ENCODE measurements at regions not wholly inside any gene's neighbourhood (a gene's known extent, or its start where the extent isn't known, plus 50 kb on each side); places are given as distances from the start of the nearest gene placed in this dataset.
A peak's percentile ranks its signal among the peaks of the same experiment; 100 is the strongest.

DNA sequence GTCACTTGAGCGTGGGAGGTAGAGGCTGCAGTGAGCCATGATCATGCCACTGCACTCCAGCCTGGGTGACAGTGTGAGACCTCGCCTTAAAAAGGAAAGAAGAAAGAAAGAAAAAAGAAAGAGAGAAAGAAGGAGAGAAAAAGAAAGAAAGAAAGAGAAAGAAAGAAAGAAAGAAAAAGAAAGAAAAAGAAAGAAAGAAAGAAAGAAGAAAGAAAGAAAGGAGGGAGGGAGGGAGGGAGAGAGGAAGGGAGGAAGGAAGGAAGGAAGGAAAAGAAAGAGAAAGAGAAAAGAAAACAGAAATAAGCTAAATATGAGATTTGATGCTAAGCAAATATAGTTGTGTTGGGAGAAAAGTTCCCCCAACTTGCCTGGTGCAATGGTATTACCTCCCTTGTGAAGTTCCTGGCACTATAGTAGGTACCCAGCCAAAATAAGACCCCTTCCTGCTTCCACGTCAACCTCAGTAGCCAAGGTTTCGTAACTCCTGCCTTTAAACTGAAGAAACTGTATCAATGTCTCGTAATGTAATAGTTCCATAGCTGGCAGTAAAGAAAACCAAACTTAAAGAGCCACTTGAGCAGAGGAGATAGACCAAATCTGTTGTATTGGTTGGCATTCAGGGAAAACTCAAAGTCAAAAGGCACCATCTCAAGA, 88.1 kb upstream of the HNRNPU start:
- H2AFZ ChIP-seq (ENCODE audit: low read length, unreplicated experiment) = no peak overlapping the region
- H3K4me3 ChIP-seq (ENCODE audit: low read depth, low read length) = no peak overlapping the region

DNA sequence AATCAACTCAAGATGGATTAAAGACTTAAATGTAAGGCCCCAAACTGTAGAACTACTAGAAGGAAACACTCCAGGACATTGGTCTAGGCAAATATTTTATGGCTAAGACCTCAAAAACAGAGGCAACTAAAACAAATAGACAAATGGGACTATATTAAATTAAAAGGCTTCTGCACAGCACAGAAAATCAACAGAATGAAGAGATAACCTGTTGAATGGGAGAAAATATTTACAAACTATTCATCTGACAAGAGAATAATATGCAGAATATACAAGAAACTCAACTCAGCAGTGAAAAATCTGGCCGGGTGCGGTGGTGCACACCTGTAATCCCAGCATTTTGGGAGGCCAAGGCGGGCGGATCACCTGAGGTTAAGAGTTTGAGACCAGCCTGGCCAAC, 84.1 kb upstream of the HNRNPU start:
- Histone ChIP-seq H3K27ac (ENCODE audit: low read depth, low read length) (no peak overlapping the region), H3K4me3 (ENCODE audit: low read depth, low read length) (no peak overlapping the region), H3K27me3 (ENCODE audit: insufficient read depth, low read length) (no peaks in the 10 kb centered on the region), H3K79me2 (ENCODE audit: control insufficient read depth, insufficient read depth, low read length, unreplicated experiment) (no peaks in the 10 kb centered on the region), H2AFZ (ENCODE audit: low read length, unreplicated experiment) (no peak overlapping the region), H3K36me3 (ENCODE audit: insufficient read depth, low read length) (no peaks in the 10 kb centered on the region), H3K4me1 (ENCODE audit: control insufficient read depth, insufficient read depth, low read length, unreplicated experiment) (no peaks in the 10 kb centered on the region)

More for the DNA sequence above, 88.1 kb upstream of the HNRNPU start:
- Histone ChIP-seq H3K36me3 (ENCODE audit: insufficient read depth, low read length) (no peaks in the 10 kb centered on the region), H3K4me1 (ENCODE audit: control insufficient read depth, insufficient read depth, low read length, unreplicated experiment) (no peaks in the 10 kb centered on the region), H3K79me2 (ENCODE audit: control insufficient read depth, insufficient read depth, low read length, unreplicated experiment) (no peaks in the 10 kb centered on the region), H3K27ac (ENCODE audit: low read depth, low read length) (no peak overlapping the region), H3K27me3 (ENCODE audit: insufficient read depth, low read length) (no peaks in the 10 kb centered on the region)

DNA sequence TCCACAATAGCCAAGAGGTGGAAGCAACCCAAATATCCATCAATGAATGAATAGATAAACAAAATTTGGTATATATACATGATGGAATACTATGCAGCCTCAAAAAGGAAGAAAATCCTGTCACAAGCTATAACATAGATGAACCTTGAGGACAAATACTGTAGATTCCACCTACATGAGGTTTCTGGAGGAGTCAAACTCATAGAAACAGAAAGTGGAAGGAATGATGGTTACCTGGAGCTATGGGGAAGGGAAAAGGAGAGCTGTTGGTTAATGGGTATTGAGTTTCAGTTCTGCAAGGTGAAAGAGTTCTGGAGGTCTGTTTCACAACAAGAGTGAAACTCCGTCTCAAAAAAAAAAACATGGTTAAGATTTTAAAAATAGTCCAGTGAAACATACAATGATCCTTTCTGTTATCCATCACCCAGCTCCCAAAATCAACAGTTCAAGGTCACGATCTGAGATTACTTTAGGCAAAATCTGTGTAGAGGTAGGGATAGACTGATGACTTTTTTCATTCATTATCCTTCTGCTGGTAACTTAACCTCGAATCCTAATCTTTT, 80.8 kb upstream of the HNRNPU start:
- H3K27me3 ChIP-seq (ENCODE audit: insufficient read depth, low read length) = no peaks in the 10 kb centered on the region
- no peaks in the 10 kb centered on the region for H3K79me2 ChIP-seq (ENCODE audit: control insufficient read depth, insufficient read depth, low read length, unreplicated experiment)
- no peak overlapping the region for H3K27ac ChIP-seq (ENCODE audit: low read depth, low read length)
- H3K4me3 ChIP-seq (ENCODE audit: low read depth, low read length) = no peak overlapping the region
- no peaks in the 10 kb centered on the region for H3K4me1 ChIP-seq (ENCODE audit: control insufficient read depth, insufficient read depth, low read length, unreplicated experiment)
- no peak overlapping the region for H2AFZ ChIP-seq (ENCODE audit: low read length, unreplicated experiment)
- H3K36me3 ChIP-seq (ENCODE audit: insufficient read depth, low read length) = no peaks in the 10 kb centered on the region

DNA sequence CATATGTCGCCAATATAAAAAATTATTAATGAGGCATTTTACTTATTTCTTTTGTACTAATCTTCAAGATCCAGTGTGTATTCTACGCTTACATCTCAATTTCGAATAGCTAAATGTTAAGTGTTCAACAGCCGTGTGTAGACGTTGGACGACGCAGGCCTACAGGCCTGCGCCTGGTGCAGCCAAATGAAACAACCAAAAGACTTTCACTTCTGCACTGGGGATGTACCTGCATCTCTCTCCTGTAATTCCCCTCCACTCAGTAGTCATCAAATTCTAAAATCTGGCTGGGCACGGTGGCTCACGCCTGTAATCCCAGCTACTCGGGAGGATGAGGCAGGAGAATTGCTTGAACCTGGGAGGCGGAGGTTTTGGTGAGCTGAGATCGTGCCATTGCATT, 76.8 kb upstream of the HNRNPU start:
- Histone ChIP-seq H3K27ac (ENCODE audit: low read depth, low read length) (no peak overlapping the region), H3K4me1 (ENCODE audit: control insufficient read depth, insufficient read depth, low read length, unreplicated experiment) (no peaks in the 10 kb centered on the region), H3K27me3 (ENCODE audit: insufficient read depth, low read length) (no peaks in the 10 kb centered on the region), H3K79me2 (ENCODE audit: control insufficient read depth, insufficient read depth, low read length, unreplicated experiment) (no peaks in the 10 kb centered on the region), H3K4me3 (ENCODE audit: low read depth, low read length) (no peak overlapping the region), H2AFZ (ENCODE audit: low read length, unreplicated experiment) (no peak overlapping the region), H3K36me3 (ENCODE audit: insufficient read depth, low read length) (no peaks in the 10 kb centered on the region)

DNA sequence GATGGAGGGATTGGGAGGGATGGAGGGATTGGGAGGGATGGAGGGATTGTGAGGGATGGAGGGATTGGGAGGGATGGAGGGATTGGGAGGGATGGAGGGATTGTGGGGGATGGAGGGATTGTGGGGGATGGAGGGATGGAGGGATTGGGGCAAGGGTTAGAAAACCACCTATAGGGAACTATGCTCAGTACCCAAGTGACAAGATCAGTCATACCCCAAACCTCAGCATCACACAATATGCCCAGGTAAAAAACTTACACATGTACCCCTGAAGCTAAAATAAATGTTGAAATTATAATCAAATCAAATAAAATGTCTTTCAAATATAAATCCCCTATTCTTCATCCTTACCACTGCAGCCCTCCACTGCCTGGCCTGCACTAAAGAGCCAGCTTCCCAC, 72.8 kb upstream of the HNRNPU start:
- Histone ChIP-seq H2AFZ (ENCODE audit: low read length, unreplicated experiment) (no peak overlapping the region), H3K36me3 (ENCODE audit: insufficient read depth, low read length) (no peaks in the 10 kb centered on the region), H3K4me3 (ENCODE audit: low read depth, low read length) (no peak overlapping the region), H3K4me1 (ENCODE audit: control insufficient read depth, insufficient read depth, low read length, unreplicated experiment) (no peaks in the 10 kb centered on the region), H3K27me3 (ENCODE audit: insufficient read depth, low read length) (no peaks in the 10 kb centered on the region), H3K79me2 (ENCODE audit: control insufficient read depth, insufficient read depth, low read length, unreplicated experiment) (no peaks in the 10 kb centered on the region), H3K27ac (ENCODE audit: low read depth, low read length) (no peak overlapping the region)

DNA sequence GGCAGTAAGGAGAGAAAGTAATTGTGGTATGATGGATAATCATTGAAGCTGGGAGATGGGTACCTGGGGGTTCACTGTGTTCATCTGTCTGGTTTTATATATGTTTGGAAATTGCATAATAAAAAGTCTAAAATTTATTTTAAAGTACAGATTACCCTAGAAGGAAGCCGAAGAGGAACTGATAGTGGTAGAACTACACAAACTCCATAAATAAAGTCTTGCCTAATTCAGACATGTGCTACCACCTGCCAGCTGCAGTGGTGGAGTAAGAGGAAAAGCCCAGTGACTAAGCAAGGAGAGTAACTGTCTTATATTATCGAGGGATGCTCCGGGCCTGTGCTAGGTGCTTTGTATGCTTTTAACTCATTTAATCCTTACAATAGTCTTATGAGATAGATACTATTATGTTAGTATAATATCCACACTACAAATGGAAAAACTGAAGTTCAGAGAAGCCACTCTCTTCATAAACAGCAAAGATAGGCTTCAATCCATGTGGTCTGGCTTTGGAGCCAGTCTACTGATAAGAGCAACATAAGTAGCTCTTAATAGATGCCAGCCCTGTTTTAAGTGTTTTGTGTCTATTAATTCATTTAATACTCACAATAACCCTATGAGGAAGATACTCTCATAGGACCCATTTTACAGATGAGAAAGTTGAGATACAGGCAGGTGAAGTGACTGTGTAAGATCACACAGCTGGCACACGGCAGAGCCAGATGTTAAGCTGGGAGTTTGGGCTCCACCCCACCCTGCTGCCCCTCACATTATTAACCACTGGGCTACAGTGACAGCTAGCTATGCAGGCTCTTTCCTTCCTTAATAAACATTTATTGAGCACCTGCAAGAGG, 56.8 kb upstream of the HNRNPU start:
- H3K79me2 ChIP-seq (ENCODE audit: control insufficient read depth, insufficient read depth, low read length, unreplicated experiment) = no peaks in the 10 kb centered on the region
- no peaks in the 10 kb centered on the region for H3K27me3 ChIP-seq (ENCODE audit: insufficient read depth, low read length)
- no peak overlapping the region for H3K27ac ChIP-seq (ENCODE audit: low read depth, low read length)
- no peak overlapping the region for H3K4me3 ChIP-seq (ENCODE audit: low read depth, low read length)
- no peak overlapping the region for H2AFZ ChIP-seq (ENCODE audit: low read length, unreplicated experiment)
- no peaks in the 10 kb centered on the region for H3K4me1 ChIP-seq (ENCODE audit: control insufficient read depth, insufficient read depth, low read length, unreplicated experiment)
- no peaks in the 10 kb centered on the region for H3K36me3 ChIP-seq (ENCODE audit: insufficient read depth, low read length)

DNA sequence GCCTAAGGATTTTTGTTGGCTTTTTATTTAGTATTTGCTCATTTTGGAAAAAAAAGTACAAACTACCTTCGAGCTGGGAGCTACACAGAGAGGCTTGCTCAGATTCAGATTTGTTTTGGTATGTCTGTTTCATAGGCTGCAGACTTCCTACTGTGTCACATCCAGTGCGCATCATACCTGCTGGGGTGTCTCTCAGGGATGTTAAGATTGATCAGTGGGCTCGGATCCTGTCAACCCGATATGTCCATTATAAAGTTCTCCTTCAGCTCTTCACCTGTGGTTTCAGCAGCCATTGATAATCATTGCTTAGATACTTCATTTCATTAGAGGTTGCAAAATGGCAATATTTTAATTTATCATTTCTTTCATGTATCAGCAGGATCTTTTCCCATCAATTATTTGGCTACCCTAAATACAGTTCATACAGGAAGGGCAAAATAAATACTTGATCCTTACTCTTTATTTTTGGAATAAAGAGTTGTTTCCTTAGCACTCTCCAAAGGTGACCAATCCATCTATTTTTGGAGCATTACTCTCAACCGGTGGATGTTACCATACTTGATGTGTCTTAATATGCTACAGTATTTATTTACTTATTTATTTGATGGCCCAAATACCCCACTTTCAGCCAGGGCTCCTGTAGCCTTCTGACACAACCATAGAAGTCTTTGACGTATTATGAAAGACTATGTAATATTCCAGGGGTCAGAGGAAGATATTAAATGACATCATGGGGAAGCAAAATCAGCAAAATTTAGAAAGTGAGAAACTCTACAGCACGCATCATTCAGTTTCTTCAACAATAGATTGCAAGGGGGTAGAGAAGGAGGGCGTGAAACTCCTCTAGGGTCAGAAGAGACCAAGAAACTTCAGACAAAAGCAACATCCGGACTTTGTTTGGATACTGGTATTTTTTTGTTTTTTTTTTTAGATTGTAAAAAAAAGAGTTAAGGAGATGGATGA, 55.3 kb upstream of the HNRNPU start:
- no peaks in the 10 kb centered on the region for H3K36me3 ChIP-seq (ENCODE audit: insufficient read depth, low read length)
- H3K79me2 ChIP-seq (ENCODE audit: control insufficient read depth, insufficient read depth, low read length, unreplicated experiment) = no peaks in the 10 kb centered on the region
- peak overlapping the region; percentile 84 for H3K4me3 ChIP-seq (ENCODE audit: low read depth, low read length)
- H3K27ac ChIP-seq (ENCODE audit: low read depth, low read length) = no peak overlapping the region
- no peaks in the 10 kb centered on the region for H3K4me1 ChIP-seq (ENCODE audit: control insufficient read depth, insufficient read depth, low read length, unreplicated experiment)
- peak overlapping the region; percentile 49 for H2AFZ ChIP-seq (ENCODE audit: low read length, unreplicated experiment)
- H3K27me3 ChIP-seq (ENCODE audit: insufficient read depth, low read length) = no peaks in the 10 kb centered on the region

DNA sequence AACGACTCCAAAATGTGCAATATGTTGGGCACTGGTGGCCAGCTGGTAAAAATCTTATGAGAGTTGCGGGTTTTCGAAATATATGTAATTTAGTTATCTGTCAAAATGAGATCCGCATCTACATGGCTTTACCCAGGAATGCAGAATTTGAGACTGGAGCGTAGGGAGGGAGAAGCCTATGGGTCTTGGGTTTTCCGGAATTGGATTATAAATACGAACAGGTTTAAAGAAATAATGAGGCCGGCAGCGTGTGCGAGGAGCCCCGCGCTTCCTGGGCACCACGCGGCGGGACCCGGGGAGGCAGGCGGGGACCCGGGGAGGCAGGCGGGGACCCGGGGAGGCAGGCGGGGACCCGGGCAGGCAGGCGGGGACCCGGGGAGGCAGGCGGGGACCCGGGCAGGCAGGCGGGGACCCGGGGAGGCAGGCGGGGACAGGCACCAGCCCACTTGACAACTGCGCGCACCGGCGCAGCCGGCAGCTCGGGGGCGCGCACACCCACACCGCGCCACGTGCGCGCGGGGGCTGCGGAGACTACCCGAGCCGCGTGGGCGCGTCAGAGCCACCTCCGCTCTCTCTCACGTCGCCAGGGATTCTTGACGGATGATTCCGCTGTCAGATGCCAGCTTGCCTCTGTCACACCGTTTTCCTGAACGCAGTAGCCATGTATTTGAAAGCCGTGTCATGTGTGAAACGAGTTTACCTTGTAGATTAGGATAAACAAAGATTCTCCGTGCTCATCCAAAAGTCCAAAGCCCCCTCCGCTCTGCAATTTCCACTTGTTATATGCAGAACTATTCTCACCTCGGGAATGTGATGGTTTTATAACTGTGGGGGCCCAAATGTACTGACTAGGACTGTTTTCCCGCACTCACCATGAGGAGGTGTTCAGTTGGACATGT, 54.3 kb upstream of the HNRNPU start:
- no peak overlapping the region for H3K27ac ChIP-seq (ENCODE audit: low read depth, low read length)
- H3K36me3 ChIP-seq (ENCODE audit: insufficient read depth, low read length) = no peaks in the 10 kb centered on the region
- H3K4me1 ChIP-seq (ENCODE audit: control insufficient read depth, insufficient read depth, low read length, unreplicated experiment) = no peaks in the 10 kb centered on the region
- no peaks in the 10 kb centered on the region for H3K79me2 ChIP-seq (ENCODE audit: control insufficient read depth, insufficient read depth, low read length, unreplicated experiment)
- no peaks in the 10 kb centered on the region for H3K27me3 ChIP-seq (ENCODE audit: insufficient read depth, low read length)
- peak overlapping the region; percentile 49 for H2AFZ ChIP-seq (ENCODE audit: low read length, unreplicated experiment)
- peak overlapping the region; percentile 84 for H3K4me3 ChIP-seq (ENCODE audit: low read depth, low read length)

DNA sequence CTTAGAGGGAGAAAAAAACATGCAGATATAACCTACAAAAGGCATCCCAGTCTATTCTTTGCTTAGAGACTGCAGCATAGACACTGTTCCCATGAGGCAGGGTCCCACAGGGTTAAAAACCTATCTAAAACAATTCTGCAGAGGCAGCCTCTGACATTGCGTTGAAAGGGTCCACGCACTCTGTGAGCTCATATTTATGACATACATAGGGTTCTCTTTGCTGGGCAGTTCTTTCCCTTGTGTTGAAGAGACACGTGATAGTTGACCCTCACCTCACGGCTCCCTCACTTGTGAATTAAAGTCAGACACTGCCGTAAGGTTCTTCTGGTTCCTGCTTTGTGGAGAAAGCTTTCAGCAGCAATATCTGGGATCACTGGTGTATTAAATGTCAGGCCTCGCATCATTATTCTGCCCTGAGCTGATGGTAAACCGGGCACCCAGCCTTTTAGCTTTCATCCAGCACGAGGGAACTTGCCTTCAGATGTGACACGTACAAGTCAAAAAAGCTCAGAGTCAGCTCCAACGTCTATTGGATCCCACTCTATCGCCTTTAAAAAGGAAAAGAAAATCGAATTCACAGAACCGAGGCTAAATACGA, 52.8 kb upstream of the HNRNPU start:
- H3K4me1 ChIP-seq (ENCODE audit: control insufficient read depth, insufficient read depth, low read length, unreplicated experiment) = no peaks in the 10 kb centered on the region
- H3K36me3 ChIP-seq (ENCODE audit: insufficient read depth, low read length) = no peaks in the 10 kb centered on the region
- no peak overlapping the region for H3K27ac ChIP-seq (ENCODE audit: low read depth, low read length)
- H2AFZ ChIP-seq (ENCODE audit: low read length, unreplicated experiment) = no peak overlapping the region
- no peaks in the 10 kb centered on the region for H3K79me2 ChIP-seq (ENCODE audit: control insufficient read depth, insufficient read depth, low read length, unreplicated experiment)
- no peaks in the 10 kb centered on the region for H3K27me3 ChIP-seq (ENCODE audit: insufficient read depth, low read length)
- H3K4me3 ChIP-seq (ENCODE audit: low read depth, low read length) = no peak overlapping the region

All from ACC112 (cell line).